Loucy (cell line): ENCODE measurements at regions not wholly inside any gene's neighbourhood (a gene's known extent, or its start where the extent isn't known, plus 50 kb on each side); places are given as distances from the start of the nearest gene placed in this dataset.
A peak's percentile ranks its signal among the peaks of the same experiment; 100 is the strongest.

ENCODE experiments used
- H2AFZ ChIP-seq: fragments of 200-600 bp; sonication (generic); 2 replicates; pipeline ENCODE4 v1.6.0; 2016; ENCODE audit warnings: antibody characterized with exemption, mild to moderate bottlenecking, low read length, moderate library complexity
- H3F3A ChIP-seq: fragments of 200-600 bp; 2 replicates; pipeline ENCODE4 v1.6.0; 2016; ENCODE audit warnings: antibody characterized with exemption, low read depth, mild to moderate bottlenecking
- H3K27me3 ChIP-seq: fragments of 200-600 bp; sonication (generic); 2 replicates; pipeline ENCODE4 v1.6.1; 2014; ENCODE audit warnings: low read length, mild to moderate bottlenecking; ENCODE audit not compliant: insufficient read depth, poor library complexity, severe bottlenecking
- H3K36me3 ChIP-seq: fragments of 200-600 bp; sonication (generic); 2 replicates; pipeline ENCODE4 v1.6.1; 2016; ENCODE audit warnings: low read length; ENCODE audit not compliant: insufficient read depth
- H3K4me1 ChIP-seq: fragments of 200-600 bp; sonication (generic); 2 replicates; pipeline ENCODE4 v1.5.1; 2014; ENCODE audit warnings: low read length, mild to moderate bottlenecking; ENCODE audit not compliant: insufficient read depth, poor library complexity, severe bottlenecking
- H3K4me2 ChIP-seq: fragments of 200-600 bp; sonication (generic); 2 replicates; pipeline ENCODE4 v1.6.0; 2014; ENCODE audit warnings: antibody characterized with exemption, low read length, low read depth, mild to moderate bottlenecking; ENCODE audit not compliant: poor library complexity, severe bottlenecking
- H3K4me3 ChIP-seq: fragments of 200-600 bp; sonication (generic); 2 replicates; pipeline ENCODE4 v1.5.1; 2014; ENCODE audit warnings: low read length, mild to moderate bottlenecking, mixed read lengths; ENCODE audit not compliant: poor library complexity, severe bottlenecking
- H3K79me2 ChIP-seq: fragments of 200-600 bp; sonication (generic); 2 replicates; pipeline ENCODE4 v1.6.1; 2014; ENCODE audit warnings: low read length; ENCODE audit not compliant: insufficient read depth
- H3K9ac ChIP-seq: fragments of 200-600 bp; sonication (generic); 2 replicates; pipeline ENCODE4 v1.6.0; 2014; ENCODE audit warnings: mild to moderate bottlenecking, low read depth, low read length, moderate library complexity; ENCODE audit not compliant: poor library complexity, severe bottlenecking
- H3K9me2 ChIP-seq: fragments of 200-600 bp; sonication (generic); replicated peaks from 2 replicates; pipeline ENCODE4 v1.6.1; 2016; ENCODE audit warnings: low read depth, low read length, mixed read lengths
- H3K9me3 ChIP-seq: fragments of 200-600 bp; sonication (generic); 2 replicates; pipeline ENCODE4 v1.6.1; 2014; ENCODE audit warnings: mild to moderate bottlenecking, antibody characterized with exemption, low read length, low read depth; ENCODE audit not compliant: insufficient read depth
- H4K20me1 ChIP-seq: fragments of 200-600 bp; sonication (generic); 2 replicates; pipeline ENCODE4 v1.6.0; 2014; ENCODE audit warnings: antibody characterized with exemption, low read length, mild to moderate bottlenecking; ENCODE audit not compliant: insufficient read depth, poor library complexity, severe bottlenecking
- EZH2phosphoT487 ChIP-seq: fragments of 200-600 bp; IDR thresholded peaks from 2 replicates; pipeline ENCODE4 v1.6.1; 2018; ENCODE audit warnings: antibody characterized with exemption, mild to moderate bottlenecking, moderate library complexity, borderline replicate concordance
- TF ChIP-seq, protein P1 (sequence below): fragments of 200-600 bp; sonication (generic); conservative IDR thresholded peaks from 2 replicates; pipeline ENCODE4 v1.5.1; 2014; ENCODE audit warnings: mild to moderate bottlenecking, antibody characterized with exemption, low read length

DNA sequence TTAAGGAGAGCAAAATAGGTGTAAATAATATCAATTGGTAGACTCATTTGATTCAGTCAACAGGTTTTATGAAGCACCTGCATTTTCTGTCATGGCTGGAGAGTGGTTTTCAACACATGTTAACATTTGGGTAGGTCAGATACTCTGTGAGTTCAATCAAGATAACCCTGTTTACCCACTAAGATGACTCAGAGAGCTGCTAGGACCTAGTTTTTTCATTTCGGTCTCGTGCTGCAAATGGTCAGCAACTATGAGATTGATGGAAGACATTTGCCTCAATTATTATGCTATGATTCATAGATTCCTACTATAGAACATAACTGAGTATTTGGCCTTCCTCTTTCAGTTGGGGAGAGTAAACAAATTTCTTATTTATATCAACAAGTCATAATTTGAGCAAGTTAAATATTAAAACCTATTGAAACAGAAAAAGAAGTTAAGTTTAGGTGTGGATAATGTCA, 391.4 kb upstream of the CITED2 start:
- Histone ChIP-seq H3K4me3 (no peak overlapping the region), H3K4me2 (no peak overlapping the region), H3K4me1 (peaks cover 10% of the 10 kb centered on the region), H3K9me2 (no peaks in the 10 kb centered on the region), H2AFZ (no peak overlapping the region), H3K9me3 (no peaks in the 10 kb centered on the region), H3K79me2 (no peaks in the 10 kb centered on the region), H3K9ac (no peak overlapping the region), H3F3A (no peaks in the 10 kb centered on the region), H4K20me1 (no peaks in the 10 kb centered on the region), H3K36me3 (no peaks in the 10 kb centered on the region), H3K27me3 (no peaks in the 10 kb centered on the region)
- TF ChIP-seq EZH2phosphoT487: no peak
- TF ChIP-seq, protein P1, sequence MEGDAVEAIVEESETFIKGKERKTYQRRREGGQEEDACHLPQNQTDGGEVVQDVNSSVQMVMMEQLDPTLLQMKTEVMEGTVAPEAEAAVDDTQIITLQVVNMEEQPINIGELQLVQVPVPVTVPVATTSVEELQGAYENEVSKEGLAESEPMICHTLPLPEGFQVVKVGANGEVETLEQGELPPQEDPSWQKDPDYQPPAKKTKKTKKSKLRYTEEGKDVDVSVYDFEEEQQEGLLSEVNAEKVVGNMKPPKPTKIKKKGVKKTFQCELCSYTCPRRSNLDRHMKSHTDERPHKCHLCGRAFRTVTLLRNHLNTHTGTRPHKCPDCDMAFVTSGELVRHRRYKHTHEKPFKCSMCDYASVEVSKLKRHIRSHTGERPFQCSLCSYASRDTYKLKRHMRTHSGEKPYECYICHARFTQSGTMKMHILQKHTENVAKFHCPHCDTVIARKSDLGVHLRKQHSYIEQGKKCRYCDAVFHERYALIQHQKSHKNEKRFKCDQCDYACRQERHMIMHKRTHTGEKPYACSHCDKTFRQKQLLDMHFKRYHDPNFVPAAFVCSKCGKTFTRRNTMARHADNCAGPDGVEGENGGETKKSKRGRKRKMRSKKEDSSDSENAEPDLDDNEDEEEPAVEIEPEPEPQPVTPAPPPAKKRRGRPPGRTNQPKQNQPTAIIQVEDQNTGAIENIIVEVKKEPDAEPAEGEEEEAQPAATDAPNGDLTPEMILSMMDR: no peak

DNA sequence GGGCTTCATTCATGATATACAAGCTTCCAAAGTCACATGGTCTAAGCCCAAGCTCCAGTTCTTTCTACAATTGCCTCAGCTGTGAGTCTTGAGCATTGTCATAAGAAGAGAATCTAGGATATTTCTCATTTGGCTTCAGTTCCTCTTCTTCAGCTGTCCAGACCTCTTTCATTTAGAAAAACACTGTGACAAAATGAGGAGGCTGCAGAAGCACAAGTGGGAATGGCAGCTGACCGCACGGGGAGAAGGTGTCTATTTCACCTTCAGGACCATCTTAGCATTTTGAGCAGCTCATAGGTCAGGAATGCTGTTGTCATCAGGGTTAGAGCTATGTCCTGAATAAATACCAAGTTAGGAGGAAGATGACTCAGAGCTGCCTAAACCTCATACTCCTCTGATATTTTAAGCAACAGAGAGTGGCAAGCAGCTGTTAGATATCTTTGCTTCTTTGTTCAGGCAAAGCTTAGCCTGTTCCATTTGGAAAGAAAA, 390.1 kb upstream of the CITED2 start:
- Histone ChIP-seq H3K9me3 (no peaks in the 10 kb centered on the region), H3K4me3 (no peak overlapping the region), H3K36me3 (no peaks in the 10 kb centered on the region), H3K4me2 (peak overlapping the region; percentile 17), H3K27me3 (no peaks in the 10 kb centered on the region), H3K9me2 (no peaks in the 10 kb centered on the region), H3K9ac (no peak overlapping the region), H3K4me1 (peaks cover 10% of the 10 kb centered on the region), H2AFZ (peak overlapping the region; percentile 69; the same call in 1 of the 2 replicates), H4K20me1 (no peaks in the 10 kb centered on the region), H3K79me2 (no peaks in the 10 kb centered on the region), H3F3A (no peaks in the 10 kb centered on the region)
- TF ChIP-seq, protein P1: no peak
- TF ChIP-seq EZH2phosphoT487: no peak

DNA sequence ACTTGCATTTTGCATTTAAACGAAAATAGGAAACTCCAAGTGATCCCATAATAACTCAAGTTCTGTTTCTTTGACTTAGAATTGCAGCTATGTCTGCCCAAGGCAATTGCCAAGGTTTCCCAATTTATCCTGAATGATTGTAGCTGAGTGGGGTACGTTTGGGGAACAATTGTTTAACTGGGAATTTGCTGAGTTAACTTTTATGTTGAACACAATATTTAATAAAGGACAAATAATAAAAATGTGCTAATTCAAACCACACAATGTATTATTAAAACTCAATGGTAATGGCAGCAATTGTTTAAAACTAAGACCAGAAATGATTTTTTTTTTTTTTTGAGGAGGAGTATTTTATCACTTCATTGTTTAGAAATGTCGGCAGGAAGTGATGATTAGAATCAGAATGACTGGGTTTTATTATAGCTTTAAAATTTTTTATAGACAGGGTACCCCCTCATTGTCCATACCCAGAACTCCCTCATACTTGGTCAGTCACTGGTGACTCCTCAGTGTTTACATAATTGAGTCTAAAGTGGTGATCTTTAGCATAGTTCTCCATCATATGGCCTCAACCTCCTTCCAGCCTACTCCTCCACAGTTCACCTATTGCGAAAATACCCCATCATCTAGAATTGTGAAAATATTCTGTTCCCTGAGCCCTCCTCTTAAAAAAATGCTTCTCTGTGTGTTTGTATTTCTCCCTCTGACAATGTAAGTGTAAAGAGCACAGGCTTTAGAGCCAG, 389.2 kb upstream of the CITED2 start:
- no peak overlapping the region for H3K9ac ChIP-seq
- no peaks in the 10 kb centered on the region for H3K9me3 ChIP-seq
- no peak for TF ChIP-seq EZH2phosphoT487
- TF ChIP-seq, protein P1: no peak
- H3K4me2 ChIP-seq: no peak overlapping the region
- H2AFZ ChIP-seq: no peak overlapping the region
- no peaks in the 10 kb centered on the region for H3K27me3 ChIP-seq
- no peak overlapping the region for H3K4me3 ChIP-seq
- H3K36me3 ChIP-seq: no peaks in the 10 kb centered on the region
- H4K20me1 ChIP-seq: no peaks in the 10 kb centered on the region
- no peaks in the 10 kb centered on the region for H3F3A ChIP-seq
- peaks cover 10% of the 10 kb centered on the region for H3K4me1 ChIP-seq
- H3K9me2 ChIP-seq: no peaks in the 10 kb centered on the region
- no peaks in the 10 kb centered on the region for H3K79me2 ChIP-seq
